HG02884 (cell line): ENCODE measurements at regions not wholly inside any gene's neighbourhood (a gene's known extent, or its start where the extent isn't known, plus 50 kb on each side); places are given as distances from the start of the nearest gene placed in this dataset.

ENCODE experiments used
- ATAC-seq: cut with Tn5 transposase; IDR thresholded peaks from one replicate; pipeline ENCODE4 v1.9.1; 2021; ENCODE audit warnings: mild to moderate bottlenecking, moderate library complexity; ENCODE audit not compliant: unreplicated experiment

- ATAC-seq = no peak
Observed at GRCh38 chr10:4733150-4733842, 92.7 kb upstream of the AKR1E2 start.

GRCh38 chr10:4730998-4731397, 95.0 kb upstream of the AKR1E2 start:
- no peak for ATAC-seq

- no peak for ATAC-seq
Observed at GRCh38 chr10:4725917-4726606, 99.9 kb upstream of the AKR1E2 start.

- no peak for ATAC-seq
Observed at GRCh38 chr10:4723860-4724259, 102.1 kb upstream of the AKR1E2 start.

GRCh38 chr10:4721999-4722753, 103.8 kb upstream of the AKR1E2 start:
- no peak for ATAC-seq

GRCh38 chr10:4720463-4720862, 105.5 kb upstream of the AKR1E2 start:
- no peak for ATAC-seq

- ATAC-seq = no peak
Observed at GRCh38 chr10:4719671-4720070, 106.3 kb upstream of the AKR1E2 start.

GRCh38 chr10:4719036-4719435, 107.0 kb upstream of the AKR1E2 start:
- ATAC-seq = no peak

GRCh38 chr10:4718544-4718943, 107.5 kb upstream of the AKR1E2 start:
- no peak for ATAC-seq

GRCh38 chr10:4717670-4718069, 108.3 kb upstream of the AKR1E2 start:
- no peak for ATAC-seq

- no peak for ATAC-seq
Observed at GRCh38 chr10:4710858-4711257, 115.1 kb upstream of the AKR1E2 start.

- no peak for ATAC-seq
Observed at GRCh38 chr10:4708123-4708759, 117.8 kb upstream of the AKR1E2 start.

- no peak for ATAC-seq
Observed at GRCh38 chr10:4707221-4707620, 118.8 kb upstream of the AKR1E2 start.

- ATAC-seq = no peak
Observed at GRCh38 chr10:4704034-4704545, 121.9 kb upstream of the AKR1E2 start.

- ATAC-seq = no peak
Observed at GRCh38 chr10:4701016-4701415, 125.0 kb upstream of the AKR1E2 start.

- ATAC-seq = no peak
Observed at GRCh38 chr10:4699950-4700730, 125.9 kb upstream of the AKR1E2 start.

GRCh38 chr10:4698075-4698474, 127.9 kb upstream of the AKR1E2 start:
- no peak for ATAC-seq

- no peak for ATAC-seq
Observed at GRCh38 chr10:4696186-4696585, 129.8 kb upstream of the AKR1E2 start.

- no peak for ATAC-seq
Observed at GRCh38 chr10:4693967-4694366, 132.0 kb upstream of the AKR1E2 start.

GRCh38 chr10:4692206-4692605, 133.8 kb upstream of the AKR1E2 start:
- no peak for ATAC-seq
